Hematopoietic multipotent progenitor cell (in vitro differentiated cells): ENCODE measurements at regions not wholly inside any gene's neighbourhood (a gene's known extent, or its start where the extent isn't known, plus 50 kb on each side); places are given as distances from the start of the nearest gene placed in this dataset.
"Not testable (repeated sequence)": the region's sequence is repeated elsewhere in the genome, so short reads cannot be mapped to it uniquely, and the experiment has no call there.

Experiments
- DNase-seq, 3 donors: peaks; one replicate each; pipeline ENCODE4 v3.0.0-alpha.2; 2011 to 2015; ENCODE audit warnings: low read depth in 2 of 3, low spot score in 2 of 3

DNA sequence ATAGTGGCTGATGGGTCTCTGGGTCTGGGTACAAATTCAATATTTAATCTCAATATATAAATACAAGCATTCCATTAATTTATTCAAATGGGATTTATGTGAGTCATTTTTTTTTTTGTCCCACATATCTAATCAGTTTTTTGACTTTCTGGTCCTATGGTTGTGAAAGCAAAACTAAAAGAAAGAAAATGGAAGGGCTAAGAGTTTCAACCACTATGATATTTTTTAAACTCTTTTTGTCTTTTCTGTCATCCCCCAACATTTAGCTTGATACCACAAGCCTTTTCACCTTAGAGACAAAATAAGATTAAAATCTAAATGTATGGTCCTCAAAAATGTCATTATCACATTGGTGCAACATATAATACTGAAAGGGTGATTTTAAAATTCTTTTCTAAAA is 602.7 kb upstream of the CHRM3 start:
- no peak for DNase-seq

DNA sequence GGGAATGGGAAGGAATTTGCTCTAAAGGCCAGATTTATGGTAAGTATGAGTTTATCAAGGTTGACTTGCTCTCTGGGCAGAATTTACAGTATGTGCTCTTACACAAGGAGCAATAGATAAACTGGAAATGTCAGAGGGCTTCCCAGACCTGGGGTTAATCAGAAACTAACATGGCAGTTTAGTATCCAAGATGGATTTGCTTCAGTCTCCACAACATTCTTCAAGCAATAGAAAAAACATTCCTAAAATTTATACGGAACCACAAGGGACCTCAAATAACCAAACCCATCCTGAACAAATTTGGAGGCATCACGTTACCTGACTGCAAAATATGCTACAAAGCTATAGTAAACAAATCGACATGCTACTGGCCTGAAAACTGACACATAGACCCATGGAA is 606.7 kb upstream of the CHRM3 start:
- DNase-seq = no peak

DNA sequence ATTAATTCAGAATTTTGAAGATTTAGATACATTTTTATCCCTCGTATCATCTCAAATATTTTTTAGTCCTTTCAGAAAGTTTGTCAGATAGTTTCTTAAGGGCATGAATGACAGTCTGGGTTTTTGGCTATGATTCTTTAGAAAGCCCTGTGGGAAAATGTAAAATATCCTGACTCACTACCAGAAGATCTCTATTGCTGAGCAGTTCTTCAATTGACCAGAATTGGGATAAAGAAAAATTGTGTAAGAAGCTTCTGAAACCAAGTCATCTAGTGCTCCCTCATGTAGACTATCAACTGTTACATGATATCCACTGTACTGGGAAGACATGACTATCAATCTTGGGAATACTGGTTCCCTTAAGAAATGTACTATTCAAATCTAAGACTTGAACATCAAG is 608.3 kb upstream of the CHRM3 start:
- DNase-seq = no peak

DNA sequence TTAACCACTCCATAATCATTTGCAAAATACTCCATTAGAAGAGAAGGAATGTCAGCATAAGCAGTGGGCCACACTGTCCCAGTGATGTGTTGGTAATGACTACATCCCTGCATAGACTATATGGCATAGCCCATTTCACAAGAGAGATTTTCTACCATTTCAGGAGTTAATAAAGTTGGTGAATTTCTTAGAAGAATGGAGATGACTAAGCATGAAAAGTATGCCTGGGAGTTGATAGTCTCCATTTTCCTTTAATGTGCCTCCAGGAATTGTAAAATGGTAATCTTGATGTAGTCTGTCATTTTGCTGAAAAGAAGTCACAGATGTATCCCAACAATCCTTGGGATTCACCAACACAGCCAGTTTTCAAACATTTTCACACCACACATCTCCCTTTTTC is 608.8 kb upstream of the CHRM3 start:
- DNase-seq = no peak

DNA sequence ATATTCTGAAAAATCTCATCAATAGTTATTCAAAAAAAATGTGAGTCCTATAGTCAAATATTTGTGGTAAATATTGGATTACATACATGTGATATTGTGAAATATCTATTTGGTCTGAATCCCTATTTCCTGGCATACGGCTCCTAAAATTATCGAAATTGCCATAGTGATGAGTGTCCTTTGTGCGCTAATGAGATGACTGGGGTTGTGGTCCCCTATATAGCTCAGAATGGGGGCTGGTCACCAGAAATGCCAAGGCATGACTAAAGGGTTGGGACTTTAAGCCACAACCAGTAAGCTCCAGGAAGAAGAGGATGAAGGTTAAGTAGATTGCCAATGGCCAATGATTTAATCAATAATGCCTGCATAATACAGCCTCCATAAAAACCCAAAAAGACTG is 610.2 kb upstream of the CHRM3 start:
- DNase-seq = no peak

DNA sequence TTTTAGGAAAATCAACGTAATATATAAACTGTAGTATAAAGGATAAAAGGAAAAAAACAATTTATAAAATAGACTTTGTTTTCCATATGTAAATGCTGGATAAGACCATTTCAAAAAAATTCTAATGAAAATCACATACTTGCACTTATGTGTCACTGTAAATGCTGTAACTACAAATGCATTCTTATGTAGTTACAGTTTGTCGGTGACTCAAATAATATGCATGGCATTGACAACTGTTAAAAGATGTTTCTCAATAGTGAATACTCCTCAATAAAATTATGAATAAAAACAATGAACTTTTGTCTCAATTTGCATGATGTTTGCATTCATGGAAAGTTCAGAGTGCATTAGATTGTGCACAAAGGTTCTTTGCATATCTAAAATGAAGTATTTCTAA is 614.0 kb upstream of the CHRM3 start:
- no peak for DNase-seq

DNA sequence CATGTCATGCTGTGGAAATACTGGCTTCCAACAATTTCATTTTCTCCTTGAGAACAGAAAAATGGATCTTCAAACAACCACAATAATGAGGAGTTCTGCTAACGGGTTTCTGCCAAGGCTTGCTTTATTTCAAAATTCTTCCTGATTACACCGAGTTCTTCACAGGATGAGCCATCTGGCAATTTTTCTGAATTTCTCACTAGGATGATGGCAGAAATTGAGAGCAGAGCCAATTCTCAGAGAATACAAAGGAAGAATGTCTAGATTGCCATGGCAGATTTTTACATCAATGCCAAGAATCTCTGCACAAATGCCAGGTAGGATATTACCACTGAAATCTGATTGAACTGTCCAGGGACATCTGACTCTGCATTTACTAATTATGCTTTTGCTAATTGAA is 619.0 kb upstream of the CHRM3 start:
- DNase-seq = no peak

DNA sequence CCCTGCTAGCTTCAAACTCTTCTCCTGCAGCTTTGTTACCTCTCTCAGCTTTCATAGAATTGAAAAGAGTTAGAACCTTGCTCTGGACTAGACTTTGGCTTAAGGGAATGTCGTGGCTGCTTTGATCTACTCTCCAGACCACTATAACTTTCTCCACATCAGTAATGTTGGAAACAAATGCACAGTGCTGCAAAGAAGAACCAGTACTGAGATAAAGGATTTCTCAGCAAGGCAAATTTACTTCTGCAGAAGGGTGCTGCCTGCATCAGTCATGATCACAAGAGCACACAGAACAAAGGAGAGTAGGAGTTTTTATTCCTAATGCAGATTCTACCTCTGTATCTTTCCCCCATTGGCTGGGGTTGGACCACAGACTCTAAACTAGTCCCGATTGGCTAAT is 621.6 kb upstream of the CHRM3 start:
- no peak for DNase-seq

DNA sequence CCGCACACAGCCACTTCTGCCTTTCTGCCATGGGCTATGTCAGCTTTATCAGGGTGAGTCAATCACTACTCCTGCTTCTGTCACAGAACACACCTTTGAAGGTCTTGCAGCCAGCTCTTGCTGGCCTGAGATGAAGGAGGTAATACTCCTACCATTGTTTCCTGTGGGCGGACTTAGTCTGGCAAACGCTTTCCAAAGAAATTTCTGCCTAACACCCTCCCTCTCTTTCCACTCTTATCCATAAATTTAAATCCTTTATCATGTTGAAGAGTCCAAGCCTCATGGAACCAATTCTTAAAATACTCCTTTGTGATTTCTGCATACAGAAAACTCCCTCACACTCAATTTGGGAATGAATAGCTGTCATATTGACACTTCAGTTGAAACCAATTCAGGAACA is 633.1 kb upstream of the CHRM3 start:
- no peak for DNase-seq

DNA sequence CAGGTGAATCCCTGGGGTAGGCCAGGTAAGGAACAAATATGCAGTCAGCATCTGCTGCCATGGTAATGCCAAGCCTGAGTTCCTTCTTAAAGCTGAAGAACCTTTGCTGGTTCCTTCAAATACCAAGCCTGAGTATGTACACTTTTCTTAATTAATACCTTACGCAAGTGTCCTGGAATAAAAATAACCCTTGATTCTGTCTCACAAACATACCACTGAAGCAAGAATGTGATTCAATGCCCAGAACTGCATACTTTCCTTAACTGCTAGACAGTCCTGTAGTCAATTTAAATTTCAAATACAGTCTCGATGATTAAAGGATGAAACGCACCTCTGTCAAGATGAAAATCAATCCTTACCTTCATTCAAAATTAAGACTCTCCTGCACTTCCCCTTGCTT is 634.0 kb upstream of the CHRM3 start:
- no peak for DNase-seq

DNA sequence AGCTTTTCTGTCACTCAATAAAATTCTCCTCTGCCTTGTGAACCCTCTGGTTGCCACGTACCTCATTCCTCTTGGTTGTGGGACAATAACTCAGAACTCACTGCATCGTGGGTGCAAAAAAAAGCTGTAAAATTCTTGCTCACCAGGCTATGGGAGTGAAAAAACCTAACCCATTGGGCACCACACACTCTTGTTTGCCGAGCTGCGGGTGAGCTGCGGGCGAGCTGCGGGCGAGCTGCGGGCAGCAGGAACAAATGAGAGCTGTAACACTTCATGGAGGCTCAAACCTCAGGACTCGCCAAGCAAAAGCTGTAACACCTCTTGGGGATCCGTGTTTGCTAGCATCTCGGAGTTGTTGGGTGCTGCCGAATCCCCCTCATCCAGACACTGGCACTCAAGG is 641.3 kb upstream of the CHRM3 start:
- DNase-seq = no peak

DNA sequence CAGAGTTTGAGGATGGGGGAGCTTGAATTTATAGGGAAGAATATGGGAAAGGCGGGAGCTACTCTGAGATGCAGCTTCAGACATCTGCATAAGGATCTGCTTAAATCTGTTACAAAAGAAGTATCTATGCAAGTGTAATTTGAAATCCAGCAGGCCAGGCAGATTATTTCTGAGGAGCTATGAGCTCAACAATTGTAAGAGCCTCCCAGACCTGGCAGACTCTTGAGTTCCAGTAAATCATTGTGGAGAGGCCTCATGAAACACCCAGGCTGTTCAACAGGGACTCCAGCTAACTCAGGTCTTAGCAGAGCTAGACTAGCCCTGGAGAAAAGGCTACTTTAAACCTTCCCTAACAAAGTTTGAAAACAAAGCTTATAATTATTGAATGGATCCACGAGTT is 647.5 kb upstream of the CHRM3 start:
- DNase-seq = no peak

DNA sequence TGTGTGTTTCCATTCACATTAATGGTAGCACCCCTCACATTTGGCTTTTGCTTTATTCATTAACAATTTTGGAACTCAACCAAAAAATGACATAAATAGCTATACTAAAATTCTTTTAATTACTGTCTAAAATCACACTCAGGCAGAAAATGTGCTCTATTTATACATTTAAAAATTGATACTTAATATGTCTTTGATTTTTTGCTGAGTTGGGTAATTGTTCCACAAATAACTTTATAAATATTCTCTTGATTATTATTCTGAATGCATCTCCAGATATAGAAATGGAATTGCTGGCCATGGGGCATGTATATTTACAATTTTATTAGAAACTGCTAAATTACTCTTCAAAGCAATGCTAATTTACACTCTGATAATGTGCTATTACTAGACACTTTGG is 658.7 kb upstream of the CHRM3 start:
- DNase-seq = no peak

DNA sequence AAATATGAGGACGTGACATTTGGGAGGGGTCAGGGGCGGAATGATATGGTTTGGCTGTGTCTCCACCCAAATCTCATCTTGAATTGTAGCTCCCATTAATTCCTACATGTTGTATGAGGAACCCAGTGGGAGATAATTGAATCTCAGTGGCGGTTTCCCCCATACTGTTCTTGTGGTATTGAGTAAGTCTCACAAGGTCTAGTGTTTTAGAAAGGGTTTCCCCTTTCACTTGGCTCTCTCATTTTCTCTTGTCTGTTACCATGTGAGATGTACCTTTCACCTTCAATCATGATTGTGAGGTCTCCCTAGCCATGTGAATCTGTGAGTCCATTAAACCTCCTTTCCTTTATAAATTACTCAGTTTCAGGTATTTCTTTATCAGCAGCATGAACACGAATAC is 663.6 kb upstream of the CHRM3 start:
- DNase-seq = no peak

DNA sequence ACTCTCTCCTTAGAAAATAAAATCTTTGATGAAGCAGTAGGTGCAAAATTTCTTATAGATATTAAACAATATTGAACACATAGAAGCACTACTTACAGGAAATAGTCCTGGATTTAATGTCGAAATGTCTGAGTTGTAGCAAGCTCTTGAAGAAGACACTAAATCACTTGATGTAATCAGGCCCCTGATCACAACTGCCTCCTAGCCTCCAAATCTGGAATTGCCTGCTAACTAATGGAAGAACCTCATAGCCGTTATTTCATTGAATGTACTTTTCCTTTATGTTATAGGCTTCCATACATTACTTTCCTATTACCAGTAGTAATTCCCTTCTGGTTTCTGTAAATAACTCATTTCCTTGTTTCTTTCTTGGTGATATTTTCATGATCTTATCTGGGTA is 675.7 kb upstream of the CHRM3 start:
- DNase-seq = no peak

DNA sequence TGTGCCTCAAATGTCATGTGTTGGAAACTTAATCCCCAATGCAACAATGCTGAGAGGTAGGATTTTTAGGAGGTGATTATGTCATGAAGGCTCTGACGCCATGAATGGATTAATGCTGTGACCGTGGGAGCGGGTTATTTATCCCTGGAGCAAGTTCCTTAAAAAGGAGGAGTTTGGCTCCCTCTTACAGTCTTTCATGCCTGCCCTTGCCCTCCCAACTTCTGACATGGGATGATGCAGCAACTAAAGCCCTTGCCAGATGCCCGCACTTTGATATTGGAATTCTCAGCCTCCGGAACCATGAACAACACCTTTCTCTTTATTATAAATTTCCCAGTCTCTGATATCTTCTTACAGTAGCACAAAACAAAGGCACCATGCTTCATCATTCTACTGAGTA is 685.3 kb upstream of the CHRM3 start:
- no peak for DNase-seq

DNA sequence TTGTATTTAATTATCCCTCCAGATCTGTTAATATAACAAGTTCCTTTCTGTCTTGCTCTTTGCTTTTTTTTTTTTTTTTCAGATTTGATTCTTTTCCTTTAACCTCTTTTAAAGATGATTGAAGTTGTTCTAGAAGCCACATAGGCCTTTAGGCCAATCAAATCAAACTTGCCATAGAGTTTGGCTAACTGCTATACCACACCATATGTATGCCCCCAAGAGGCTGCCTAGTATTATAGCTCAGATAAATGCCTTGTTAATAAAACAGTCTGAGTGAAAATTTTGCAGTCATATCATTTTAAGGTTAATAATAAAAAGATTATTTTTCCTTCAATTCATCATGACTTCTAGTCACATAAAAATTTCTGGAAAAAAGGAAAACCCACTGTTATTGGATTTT is 696.0 kb upstream of the CHRM3 start:
- peak in 1 of 3 donors; percentile 1 for DNase-seq

DNA sequence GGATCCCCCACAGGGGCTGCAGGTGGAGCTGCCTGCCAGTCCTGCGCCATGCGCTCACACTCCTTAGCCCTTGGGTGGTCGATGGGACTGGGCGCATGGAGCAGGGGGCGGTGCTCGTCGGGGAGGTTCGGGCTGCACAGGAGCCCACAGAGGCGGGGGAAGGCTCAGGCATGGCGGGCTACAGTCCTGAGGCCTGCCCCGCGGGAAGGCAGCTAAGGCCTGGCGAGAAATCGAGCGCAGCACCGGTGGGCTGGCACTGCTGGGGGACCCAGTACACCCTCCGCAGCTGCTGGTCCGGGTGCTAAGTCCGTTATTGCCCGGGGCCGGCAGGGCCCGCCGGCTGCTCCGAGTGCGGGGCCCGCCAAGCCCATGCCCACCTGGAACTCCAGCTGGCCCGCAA is 701.8 kb upstream of the CHRM3 start:
- not testable (repeated sequence) for DNase-seq

DNA sequence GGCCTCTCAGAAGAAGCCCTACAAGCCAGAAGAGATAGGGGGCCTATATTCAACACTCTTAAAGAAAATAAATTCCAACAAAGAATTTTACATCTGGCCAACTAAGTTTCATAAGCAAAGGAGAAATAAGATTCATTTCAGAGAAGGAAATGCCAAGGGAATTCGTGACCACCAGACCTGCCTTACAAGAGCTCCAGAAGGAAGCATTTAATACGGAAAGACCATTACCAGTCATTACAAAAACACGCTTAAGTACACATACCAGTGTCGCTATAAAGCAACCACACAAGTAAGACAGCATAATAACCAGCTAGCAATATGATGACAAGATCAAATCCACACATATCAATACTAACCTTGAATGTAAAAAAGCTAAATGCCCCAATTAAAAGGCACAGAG is 704.9 kb upstream of the CHRM3 start:
- DNase-seq = no peak

DNA sequence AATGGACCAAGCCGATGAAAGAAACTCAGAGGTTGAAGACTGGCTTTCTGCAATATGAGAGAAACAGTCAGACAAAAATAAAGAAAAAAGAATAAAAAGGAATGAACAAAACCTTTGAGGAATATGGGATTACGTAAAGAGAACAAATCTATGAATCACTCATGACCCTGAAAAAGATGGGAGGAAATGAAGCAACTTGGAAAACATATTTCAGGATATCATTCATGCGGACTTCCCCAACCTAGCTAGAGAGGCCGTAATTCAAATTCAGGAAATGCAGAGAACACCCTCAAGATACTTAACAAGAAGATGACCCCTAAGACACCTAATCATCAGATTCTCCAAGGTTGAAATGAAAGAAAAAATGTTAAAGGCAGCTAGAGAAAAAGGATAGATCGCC is 705.3 kb upstream of the CHRM3 start:
- DNase-seq = no peak

DNA sequence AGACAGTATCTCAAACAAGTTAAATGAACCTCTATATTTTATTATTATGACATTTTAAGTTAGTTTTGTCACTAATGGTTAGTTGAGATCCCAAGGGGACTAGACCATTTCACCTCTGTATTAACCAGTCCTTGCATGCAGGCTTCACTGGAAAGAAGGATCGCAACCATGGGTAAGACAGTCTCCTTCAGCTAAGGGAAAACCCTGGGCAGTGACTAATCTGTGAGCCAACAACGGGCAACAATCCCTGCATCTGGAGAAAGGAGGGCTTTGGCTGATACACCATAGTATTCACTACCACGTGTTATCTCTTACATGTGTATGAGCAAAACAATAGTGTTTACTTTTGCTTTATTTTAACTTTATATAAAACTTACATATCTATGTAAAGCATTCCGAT is 708.8 kb upstream of the CHRM3 start:
- DNase-seq = no peak

DNA sequence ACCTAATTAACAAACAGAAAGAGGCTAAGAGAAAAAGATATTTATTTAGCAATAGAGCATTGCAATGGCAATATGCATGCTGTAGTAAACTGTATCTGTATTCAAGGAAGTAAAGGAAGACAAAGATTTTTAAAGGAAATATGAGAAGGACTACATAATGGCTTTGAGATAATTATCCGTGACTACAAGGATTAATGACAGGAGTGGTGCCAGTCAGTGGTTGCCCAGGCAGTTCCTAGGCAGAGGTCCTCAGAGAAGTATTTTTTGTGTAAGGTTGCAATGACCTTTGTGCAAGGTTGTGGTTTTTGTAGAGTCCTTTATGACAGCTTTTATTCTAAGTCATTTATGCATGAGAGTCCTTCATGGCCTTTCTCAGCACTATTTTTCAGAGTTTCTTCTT is 711.1 kb upstream of the CHRM3 start:
- DNase-seq = no peak

DNA sequence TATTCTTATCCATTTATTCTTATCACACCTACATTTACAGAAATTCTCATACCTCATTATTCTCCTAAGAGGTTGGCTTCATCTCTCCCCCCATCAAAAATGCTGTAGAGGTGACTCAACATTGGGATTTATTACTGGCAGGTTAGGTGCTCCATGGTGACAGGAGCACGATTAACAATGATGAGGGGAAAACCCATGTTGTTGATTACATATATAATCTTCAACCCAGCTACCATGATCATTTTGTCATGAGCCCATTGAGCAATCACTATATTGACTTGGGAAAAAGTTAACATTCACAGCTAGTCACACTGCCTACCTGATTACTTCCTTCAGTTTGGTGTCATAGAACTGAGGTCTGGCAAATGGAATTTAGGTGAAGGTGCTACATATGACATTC is 712.1 kb upstream of the CHRM3 start:
- DNase-seq = no peak

DNA sequence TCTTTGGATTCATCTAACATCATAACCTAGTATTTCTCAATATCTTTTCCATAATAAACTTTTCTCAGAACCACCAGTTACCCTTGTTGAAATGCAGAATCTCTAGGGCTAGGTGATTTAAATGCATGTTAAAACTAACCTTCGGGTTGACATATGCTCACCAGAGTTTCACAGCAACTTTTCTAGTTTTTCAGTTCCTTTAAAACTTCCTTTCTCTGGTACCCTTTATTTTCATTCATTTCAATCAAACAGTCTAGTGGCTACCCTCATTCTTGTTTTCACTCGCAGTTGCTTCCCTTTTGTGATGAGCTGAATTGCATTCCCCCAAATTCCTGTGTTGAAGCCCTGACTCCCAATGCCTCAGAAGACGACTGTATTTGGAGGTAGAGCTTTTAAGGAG is 712.8 kb upstream of the CHRM3 start:
- DNase-seq = no peak
